Right lobe of liver (tissue), 4 donors: ENCODE measurements at regions not wholly inside any gene's neighbourhood (a gene's known extent, or its start where the extent isn't known, plus 50 kb on each side); places are given as distances from the start of the nearest gene placed in this dataset.
"Not testable (repeated sequence)": the region's sequence is repeated elsewhere in the genome, so short reads cannot be mapped to it uniquely, and the experiment has no call there.

Source experiments
- POLR2A ChIP-seq: fragments of 450-650 bp; IDR thresholded peaks from one replicate; pipeline ENCODE4 v1.6.1; 2017; ENCODE audit warnings: antibody characterized with exemption, mild to moderate bottlenecking
- TF ChIP-seq, protein P1 (sequence below), 4 donors: fragments of 200-600 bp in 3 of 4; fragments of 450-650 bp in 1 of 4; IDR thresholded peaks; one replicate each; pipeline versions ENCODE4 v1.5.1 to v1.8.0; 2016 to 2022; ENCODE audit warnings: antibody characterized with exemption in 4 of 4, mild to moderate bottlenecking in 2 of 4
- donor health status: DM: no; HTN: no; CAD: no.
- donor health status: DM: no; HTN: no; CAD: no.
- donor health status: DM: no; HTN: yes; CAD: no.

DNA sequence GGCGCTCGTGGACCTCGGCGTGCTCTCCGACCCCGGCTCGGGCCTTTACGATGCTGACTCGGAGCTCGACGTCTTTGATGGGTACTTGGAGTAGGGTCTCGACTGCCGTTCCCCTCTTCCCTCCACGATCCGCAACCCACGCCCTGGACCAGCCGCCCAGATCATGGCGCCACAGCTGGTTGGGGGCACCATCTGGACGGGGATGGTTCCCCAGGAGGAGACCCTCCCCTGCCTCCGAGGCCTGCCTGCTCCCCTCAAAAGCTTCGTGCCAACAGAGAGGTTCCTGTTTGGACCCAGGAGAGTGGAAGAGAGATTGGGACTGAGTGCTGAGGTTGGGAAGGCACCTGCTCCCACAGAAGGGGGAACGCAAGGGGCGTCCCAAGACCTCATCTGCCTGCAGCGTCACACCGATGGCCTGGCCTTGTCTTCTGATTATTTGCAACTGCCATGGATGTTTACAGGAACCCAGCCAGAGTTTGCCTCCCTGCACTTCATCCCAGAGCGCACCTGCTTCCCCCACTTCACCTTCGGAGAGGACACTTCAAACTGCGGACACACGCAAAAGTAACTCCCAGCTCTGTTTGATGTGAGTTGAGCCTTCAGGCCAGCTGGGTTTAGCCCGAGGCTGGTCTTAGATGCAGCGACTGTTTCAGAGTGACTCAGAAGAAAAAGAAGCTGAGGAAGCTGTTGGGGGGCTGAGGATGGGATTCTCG lies 71.2 kb upstream of the NIPA1 start:
- not testable (repeated sequence) for TF ChIP-seq POLR2A
- TF ChIP-seq, protein P1, sequence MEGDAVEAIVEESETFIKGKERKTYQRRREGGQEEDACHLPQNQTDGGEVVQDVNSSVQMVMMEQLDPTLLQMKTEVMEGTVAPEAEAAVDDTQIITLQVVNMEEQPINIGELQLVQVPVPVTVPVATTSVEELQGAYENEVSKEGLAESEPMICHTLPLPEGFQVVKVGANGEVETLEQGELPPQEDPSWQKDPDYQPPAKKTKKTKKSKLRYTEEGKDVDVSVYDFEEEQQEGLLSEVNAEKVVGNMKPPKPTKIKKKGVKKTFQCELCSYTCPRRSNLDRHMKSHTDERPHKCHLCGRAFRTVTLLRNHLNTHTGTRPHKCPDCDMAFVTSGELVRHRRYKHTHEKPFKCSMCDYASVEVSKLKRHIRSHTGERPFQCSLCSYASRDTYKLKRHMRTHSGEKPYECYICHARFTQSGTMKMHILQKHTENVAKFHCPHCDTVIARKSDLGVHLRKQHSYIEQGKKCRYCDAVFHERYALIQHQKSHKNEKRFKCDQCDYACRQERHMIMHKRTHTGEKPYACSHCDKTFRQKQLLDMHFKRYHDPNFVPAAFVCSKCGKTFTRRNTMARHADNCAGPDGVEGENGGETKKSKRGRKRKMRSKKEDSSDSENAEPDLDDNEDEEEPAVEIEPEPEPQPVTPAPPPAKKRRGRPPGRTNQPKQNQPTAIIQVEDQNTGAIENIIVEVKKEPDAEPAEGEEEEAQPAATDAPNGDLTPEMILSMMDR (IDR thresholded peaks at IDR 0.05), result not testable (repeated sequence)
